GM12892 (cell line): ENCODE measurements at regions not wholly inside any gene's neighbourhood (a gene's known extent, or its start where the extent isn't known, plus 50 kb on each side); places are given as distances from the start of the nearest gene placed in this dataset.

Experiments
- POLR2A ChIP-seq: IDR thresholded peaks from 2 replicates; pipeline ENCODE4 v1.6.1; 2011; ENCODE audit warnings: low read depth, low read length, control low read depth
- TAF1 ChIP-seq: IDR thresholded peaks from 2 replicates; pipeline ENCODE4 v1.6.1; 2011; ENCODE audit warnings: low read depth, mild to moderate bottlenecking, control low read depth, low read length, borderline replicate concordance

- no peak for TF ChIP-seq TAF1
- TF ChIP-seq POLR2A, result no peak
Observed at GRCh38 chr17:69995476-69995875, 79.5 kb upstream of the KCNJ16 start.
